ENCODE measurements at regions not wholly inside any gene's neighbourhood (a gene's known extent, or its start where the extent isn't known, plus 50 kb on each side); places are given as distances from the start of the nearest gene placed in this dataset.

DNA sequence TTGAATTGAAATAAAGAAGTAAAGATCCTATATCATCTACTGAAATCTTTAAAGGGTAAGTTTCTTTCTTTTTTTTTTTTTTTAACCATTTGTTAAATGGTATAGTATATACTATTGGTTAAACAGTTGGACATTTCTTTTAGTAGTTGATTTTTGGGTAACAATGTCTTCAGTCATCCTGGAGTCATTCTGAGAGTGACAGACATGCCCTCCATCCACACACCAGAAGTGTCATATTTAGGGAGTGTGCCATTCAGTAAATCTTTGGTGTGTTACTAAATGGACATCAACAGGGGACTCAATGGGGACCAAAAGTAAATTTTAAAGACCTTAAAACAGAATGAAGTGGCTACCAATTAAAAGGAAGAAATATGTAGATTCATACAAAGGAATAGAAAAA is 50.8 kb upstream of the SLC39A10 start:
- no peak for DNase-seq (ENCODE audit: low read depth, low spot score)

DNA sequence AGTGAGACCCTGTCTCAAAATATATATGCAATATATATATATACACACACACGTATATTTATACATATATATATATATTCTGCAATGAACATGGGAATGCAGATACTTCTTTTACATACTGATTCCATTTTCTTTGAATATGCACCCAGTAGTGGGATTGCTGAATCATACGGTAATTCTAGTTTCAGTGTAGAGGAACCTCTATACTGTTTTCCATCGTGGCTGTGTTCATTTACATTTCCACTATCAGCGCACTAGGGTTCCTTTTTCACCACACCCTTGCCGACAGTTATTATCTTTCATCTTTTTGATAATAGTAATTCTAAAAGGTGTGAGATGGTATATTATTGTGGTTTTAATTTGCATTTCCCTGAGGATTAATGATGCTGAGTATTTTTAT is 52.3 kb upstream of the SLC39A10 start:
- DNase-seq (ENCODE audit: low read depth, low spot score) = no peak

DNA sequence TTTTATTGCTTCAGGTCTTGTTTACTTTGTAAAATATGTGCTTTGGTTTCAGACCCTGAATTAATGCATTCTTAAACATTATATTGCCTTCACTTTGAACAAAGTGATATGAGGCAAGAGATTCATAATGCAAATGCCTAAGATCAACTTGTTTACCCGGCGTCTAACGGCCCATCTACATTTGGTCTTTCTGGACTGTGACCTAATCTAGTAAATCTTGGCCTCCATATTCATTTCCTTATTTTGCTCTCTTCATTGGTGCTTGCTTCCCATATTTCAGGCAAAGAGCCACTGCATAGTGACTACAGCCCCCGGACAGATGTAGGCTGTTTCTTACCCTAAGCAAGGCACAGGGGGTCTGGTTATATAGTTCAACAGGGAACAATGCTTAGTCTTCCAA is 53.0 kb upstream of the SLC39A10 start:
- DNase-seq (ENCODE audit: low read depth, low spot score) = no peak

DNA sequence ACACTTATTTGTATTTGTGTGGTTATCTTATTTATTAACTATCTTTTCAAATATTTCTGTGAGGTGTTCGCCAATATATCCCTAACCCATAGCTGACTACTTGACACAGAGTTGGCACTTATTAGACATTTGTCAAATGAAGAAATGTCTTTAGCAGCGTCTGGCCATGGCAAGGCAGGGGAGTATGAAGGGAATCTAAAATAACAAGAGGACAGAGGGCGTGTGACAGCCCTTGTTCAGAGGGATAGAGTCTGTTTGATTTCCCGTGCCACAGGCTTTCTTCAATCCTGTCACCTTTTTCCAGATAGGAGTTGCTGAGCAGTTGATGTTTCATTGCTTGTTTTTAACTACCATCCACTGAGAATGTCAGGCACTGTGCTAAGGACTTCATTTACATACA is 53.6 kb upstream of the SLC39A10 start:
- DNase-seq (ENCODE audit: low read depth, low spot score) = no peak

DNA sequence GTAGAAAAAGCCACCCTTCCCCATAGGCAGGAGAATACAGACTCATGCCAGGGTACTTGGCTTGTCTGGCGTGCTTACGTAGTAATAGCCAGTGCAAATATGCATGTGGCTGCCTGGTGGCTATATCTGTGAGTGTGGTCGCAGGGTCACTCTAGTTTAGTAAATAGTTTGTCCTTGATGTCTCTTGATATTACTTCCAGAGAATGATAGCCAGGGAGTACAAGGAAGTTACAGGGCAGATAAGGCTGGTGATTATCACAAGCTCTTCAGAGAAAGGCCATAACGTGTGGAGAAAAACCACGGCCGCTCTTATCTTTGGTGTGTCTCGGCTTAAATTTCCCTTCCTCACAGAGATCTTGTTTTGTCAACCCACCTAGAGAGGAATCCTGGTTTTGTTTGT is 54.3 kb upstream of the SLC39A10 start:
- no peak for DNase-seq (ENCODE audit: low read depth, low spot score)

DNA sequence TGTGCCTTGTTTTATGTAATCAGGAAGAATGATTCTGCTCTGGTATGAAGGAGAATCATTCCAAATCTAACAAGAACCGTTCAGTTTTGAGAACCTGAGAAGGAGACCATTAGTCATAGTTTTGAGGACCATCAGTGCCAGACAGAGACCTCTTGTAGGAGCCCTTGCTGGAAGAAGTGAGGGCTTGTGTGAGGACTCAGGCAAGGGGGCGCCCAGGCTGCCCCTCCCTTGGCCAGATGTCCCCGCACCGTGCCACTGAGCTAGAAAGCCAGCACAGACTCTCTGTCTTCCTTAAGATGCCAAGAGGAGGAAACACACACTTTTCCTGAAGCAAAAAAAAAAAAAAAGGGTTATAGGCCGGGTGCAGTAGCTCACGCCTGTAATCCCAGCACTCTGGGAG is 55.7 kb upstream of the SLC39A10 start:
- DNase-seq (ENCODE audit: low read depth, low spot score) = no peak

DNA sequence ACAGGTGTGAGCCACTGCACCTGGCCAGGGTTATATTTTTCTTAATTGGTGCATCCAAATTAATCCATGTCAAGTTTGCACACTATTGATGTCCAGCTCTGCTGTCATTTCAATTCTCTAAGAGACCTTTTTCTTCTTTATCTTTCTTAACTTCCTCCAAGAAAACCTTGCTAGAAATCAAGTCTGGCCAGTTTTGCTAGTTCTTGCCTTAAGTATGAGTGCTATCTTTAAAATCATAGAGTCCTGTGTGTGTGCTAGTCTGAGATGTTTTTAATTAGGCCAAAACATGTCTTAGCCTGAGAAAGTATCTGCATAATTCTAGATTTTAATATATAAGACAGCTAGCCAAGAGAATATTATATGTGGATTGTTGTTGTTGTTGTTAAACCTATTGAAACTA is 56.2 kb upstream of the SLC39A10 start:
- DNase-seq (ENCODE audit: low read depth, low spot score) = no peak

DNA sequence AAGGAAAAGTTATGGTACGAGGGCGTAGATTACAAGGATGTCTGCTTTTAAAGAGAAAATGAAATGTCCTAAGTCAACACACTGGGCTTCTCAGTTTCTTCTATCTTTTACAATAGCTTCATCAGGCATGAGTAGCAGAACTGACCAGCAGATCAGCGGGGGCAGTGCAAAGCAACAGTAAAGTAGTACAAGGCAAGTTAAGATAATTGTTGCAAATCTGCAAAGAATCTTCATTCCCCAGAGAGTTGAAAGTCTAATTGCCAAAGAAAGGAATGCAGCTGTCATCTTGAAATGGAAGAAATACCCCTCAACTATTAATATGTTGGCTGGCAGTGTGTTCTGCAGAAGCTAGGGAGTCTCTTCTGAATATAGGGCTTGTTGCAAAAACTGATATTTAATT is 60.2 kb upstream of the SLC39A10 start:
- DNase-seq (ENCODE audit: low read depth, low spot score) = no peak

DNA sequence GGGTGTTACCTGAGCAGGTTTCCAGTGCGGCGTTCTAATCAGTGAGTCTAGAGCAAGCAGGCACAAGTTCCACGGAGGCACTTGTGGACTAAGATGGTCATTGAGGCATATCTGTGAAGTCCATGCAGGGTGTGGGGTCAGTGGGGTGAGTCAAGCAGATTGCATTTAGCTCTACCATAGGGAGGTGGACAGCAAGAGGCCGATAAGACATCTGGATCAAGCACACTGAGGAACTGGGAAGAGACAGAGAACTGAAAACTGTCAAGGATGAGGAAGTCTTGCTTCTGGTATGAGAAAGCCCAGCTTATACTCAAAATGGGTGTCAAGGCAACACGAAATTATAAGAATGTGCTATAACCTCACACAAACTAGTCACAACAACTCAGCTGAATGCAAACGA is 61.2 kb upstream of the SLC39A10 start:
- DNase-seq (ENCODE audit: low read depth, low spot score) = no peak

DNA sequence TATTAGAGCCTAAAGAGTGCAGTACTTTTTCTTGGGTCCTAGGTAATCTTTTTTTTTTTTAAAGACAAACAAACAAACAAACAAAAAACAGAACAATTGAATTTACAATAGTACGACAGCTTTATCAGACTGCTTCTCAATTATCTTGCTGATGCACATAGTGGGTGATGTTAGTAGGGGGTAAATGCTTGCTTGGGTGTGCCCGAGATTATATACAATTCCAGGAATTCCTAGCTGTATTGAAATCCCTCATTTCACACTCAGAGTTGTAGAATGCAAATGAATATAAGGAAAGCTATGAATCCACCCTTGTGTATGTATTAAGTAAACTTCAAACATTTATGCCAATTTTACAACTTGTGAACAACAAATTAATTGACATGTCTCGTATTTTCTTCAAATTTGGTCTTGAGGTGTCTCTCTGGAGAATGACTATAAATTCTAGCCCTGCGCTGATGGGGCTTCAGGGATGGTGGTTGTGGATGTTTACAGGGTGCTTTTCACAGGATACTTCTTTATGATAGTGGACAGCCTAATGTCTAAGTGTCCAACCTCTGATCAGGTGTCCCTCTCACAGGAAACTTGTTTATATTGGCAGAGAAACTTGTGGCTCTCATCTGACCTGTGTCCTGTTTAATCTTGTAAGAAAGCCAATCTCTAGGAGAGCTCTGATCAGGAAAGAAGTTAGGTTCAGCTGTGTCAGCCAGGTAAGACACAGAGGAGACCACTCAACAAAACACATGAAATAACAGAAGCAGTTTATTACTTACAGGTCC is 61.9 kb upstream of the SLC39A10 start:
- no peak for DNase-seq (ENCODE audit: low read depth, low spot score)

DNA sequence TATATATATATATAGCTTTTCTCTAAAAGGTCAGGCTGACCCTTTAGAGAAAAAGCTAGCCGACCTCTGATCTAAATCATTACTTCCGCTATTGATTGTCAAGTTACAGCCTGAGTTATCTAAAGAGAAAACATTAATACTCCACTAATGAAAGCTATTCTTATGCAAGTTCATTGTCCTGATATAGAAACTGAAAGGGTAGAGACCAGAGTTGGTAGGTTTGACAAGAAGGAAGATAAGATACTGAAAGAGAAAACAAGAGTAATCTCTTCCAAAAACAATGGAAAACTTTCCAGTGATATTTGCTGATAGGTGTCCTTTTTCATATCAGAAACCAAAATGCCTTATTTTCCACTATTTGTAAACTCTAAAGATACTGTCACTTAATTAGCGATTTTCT is 62.8 kb upstream of the SLC39A10 start:
- DNase-seq (ENCODE audit: low read depth, low spot score) = no peak

DNA sequence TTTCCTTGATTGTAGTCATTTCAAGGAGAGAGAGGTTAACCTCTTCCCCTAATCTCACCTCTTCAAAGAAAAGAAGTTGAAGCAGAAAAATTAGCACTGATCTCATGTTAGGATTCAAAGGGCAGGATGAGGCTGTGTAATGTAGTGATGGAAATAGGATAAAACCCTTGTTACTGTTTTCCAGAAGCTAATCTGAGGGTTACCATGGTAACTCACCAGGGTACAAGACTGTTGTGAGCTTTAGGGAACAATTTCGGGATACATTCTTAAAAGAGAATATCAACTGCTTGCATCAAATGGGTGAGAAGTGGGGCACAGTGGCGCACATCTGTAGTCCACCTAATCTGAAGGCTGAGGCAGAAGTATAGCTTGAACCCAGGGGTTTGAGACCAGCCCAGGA is 64.9 kb upstream of the SLC39A10 start:
- no peak for DNase-seq (ENCODE audit: low read depth, low spot score)

DNA sequence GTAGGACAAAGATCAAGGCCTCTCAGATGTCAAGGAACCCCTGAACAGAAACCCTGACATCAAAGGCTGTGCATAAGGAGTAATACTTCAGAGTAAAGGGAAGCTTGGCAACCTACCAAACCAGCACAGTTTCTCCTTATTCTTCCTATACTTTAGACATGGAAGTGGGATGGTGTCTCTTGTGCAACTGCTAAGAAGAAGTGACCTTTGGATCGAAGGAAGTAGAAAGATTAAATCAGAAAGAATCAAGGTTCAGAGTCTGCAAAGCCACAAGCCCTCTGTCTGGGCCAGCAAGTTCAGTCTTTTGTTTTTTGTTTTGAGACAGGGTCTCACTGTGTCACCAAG is 66.2 kb upstream of the SLC39A10 start:
- DNase-seq (ENCODE audit: low read depth, low spot score) = no peak

DNA sequence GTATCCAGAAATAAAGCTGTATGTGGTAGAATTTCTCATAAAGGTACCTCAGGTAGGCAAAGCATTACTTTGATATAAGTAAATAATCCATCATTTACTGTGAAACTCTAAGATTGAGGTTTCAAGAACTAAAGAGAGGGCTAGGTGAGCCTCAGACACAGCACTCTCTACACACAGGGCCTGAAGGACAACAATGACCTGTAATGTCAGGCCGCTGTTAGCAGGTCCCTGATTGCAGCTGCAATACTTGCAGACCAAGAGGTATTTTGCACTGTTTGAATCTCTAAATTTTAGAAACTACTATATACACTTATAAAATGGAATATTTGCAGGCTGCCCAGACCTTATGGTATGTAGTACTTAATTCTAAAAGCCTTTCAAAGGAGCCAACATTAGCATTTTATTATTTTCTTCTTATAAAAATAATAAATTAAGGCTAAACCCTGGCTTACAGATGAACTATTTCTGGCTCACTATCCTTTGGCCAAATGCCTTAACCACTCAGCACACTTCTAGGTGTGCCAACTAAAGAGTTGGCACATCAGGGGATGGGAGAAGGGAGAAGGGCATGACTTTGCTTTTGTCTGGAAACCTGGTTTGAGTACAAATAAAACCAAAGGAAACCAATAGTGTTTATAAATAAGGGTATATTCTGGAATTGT is 66.7 kb upstream of the SLC39A10 start:
- DNase-seq (ENCODE audit: low read depth, low spot score) = no peak

DNA sequence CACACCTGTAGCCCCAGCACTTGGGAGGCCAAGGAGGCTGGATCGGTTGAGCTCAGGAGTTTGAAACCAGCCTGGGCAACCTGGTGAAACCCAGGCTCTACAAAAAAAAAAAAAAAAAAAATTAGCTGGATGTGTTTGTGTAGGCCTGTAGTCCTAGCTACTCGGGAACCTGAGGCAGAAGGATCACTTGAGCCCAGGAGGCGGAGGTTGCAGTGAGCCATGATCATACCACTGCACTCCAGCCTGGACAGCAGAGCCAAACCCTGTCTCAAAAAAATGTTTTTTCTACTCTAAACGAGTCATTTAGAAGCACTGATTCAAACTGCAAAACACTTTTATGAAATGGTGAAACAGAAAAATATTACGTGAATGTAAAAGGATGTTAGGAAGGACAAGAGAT is 69.1 kb upstream of the SLC39A10 start:
- no peak for DNase-seq (ENCODE audit: low read depth, low spot score)

DNA sequence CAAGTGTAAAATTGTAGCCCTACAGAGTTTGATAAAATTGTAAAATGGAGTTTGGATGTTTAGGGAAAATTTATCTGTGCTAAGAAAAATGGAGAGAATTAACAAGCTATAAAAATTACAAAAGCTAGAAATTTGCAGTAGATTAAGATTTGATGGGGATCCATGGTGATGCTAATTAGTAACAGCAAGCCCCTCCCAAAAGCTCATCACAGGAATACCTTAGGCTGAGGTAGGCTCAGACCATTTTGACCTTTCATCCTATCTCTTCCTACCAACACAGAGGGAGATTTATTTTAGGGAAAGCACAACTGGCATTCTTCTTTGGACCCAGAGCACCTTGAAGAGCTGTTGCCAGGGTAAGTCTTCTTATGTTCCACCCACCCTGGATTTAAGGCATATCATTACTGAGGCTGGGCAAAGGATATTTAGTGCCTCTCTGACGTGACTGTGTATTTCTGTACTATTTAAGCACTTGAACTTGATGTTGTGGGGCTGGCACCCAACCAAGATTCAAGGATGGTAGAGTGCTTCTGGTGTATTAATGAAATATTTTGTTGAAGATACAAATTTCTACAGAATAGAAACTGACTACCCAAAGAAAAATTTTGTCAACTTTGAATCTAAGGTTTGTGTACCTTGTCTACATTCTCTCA is 70.8 kb upstream of the SLC39A10 start:
- no peak for DNase-seq (ENCODE audit: low read depth, low spot score)

DNA sequence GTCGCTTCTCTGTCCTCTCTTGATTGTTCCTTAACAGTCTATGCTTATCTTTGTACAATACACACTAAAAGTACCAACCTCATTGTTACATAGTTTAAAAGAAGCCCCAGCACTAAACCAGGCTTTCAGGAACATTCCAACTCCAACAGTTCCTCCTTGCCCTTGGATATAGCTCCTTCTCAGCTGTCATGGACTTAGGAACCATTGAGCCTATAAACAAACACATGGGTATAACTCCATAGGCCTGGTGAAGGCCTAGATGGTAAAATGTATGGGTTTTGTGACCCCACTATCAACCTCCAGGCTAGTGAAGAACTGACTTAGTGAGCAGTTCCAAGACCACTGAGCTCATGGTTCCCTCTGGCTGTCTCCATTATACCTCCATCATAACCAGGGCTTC is 74.8 kb upstream of the SLC39A10 start:
- DNase-seq (ENCODE audit: low read depth, low spot score) = no peak

DNA sequence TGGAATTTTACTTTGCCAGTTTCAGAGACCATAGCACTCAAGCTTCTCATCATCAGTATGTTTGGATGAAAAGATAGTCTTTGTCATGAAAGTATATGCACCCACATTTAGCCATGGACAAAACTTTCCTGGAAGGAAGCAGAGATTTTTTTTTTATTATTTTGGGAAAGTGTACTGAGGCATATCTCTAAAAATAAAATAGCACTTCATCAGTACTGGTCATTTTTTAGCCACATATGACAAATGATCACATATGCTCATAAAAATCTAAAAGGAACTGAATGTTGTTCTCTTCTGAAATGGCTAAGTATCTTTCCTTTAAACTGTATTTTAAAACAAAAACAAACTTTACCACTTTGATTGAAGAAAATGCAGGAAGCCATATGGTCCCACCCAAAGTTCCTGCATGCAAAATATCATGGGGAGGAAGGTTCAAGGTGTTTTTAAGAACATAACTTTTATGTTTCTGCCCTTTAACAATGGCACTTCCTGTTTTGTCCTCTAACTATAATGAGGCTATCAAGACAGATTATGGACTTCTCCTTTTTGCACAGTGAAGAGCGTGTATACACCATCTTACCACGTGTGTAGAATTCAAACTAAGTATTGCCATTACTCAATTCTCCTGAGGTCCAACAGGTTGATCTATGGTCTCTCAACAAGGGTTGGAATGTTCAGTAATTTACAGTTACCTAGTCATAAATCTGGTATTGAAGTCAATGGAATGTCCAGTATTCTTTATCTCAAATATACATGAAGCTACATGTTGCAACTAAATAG is 77.1 kb upstream of the SLC39A10 start:
- no peak for DNase-seq (ENCODE audit: low read depth, low spot score)

DNA sequence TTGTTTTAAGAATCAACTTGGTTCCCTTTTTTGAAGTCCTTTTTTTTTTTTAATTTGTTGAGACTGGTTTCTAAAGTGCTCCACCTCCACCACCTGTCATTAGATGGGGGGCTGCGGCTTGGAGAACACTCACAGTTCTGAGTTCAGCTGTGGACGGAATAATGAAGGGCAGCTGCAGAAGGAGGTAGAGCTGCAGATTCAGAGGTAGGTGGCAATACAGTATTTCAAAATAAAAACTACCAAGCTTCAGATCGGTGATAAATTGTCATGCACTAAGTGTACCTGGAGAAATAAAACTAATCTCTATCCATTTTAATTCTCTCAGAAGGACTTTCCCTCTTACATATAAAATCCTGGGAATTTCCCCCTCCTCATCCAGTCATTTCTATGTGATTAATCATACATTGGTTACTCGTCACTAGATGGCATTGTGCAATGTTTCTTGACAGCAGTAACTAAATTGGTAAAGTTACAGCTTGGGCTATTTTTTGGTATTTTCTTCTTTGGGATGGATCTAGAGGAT is 81.1 kb upstream of the SLC39A10 start:
- DNase-seq (ENCODE audit: low read depth, low spot score) = no peak

DNA sequence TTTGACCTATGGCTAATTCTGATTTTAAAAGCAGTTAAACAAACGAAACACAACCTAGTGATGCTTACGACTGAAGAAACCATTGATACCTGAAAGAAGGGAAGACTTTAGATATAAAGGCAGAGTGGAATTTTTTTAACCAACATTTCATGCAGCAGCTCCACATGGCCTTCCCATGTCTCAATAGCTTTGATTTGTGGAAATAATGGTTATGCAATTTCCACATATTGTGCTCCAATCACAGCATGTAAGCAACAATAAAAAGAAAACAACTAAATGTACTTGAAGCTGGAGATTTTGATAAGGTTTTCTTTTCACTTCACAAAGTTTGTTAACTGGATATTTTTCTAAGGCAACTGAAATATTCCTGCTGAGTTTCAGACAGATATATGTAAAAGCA is 82.0 kb upstream of the SLC39A10 start:
- no peak for DNase-seq (ENCODE audit: low read depth, low spot score)

DNA sequence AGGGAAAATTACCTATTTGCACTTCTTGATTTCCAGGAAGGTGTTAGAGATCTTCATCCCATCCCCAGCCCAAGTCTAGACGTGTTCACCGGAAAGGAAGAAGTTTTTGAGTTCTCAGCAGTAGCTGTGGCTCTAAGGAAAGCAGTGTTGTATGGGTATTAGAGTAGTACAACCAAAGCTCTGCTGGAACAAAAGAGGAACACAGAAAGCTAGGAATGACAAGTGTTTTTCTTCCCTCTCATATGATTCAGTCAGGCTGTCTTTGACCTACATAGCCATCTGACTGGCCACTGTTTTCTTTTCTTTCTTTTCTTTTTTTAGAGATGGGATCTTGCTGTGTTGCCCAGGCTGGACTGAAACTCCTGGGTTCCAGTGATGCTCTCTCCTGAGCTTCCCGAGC is 82.7 kb upstream of the SLC39A10 start:
- DNase-seq (ENCODE audit: low read depth, low spot score) = no peak

Measured in activated CD4-positive, CD25-positive, alpha-beta regulatory T cell treated with anti-CD3 and anti-CD28 coated beads, Interleukin-2, amount 50 U/mL, for 16 hours (primary cell).